ENCODE measurements at regions not wholly inside any gene's neighbourhood (a gene's known extent, or its start where the extent isn't known, plus 50 kb on each side); places are given as distances from the start of the nearest gene placed in this dataset.

GRCh38 chr10:105503714-105504113 lies 862.6 kb downstream of the SORCS3 start:
- DNase-seq: no peak

- DNase-seq: no peak
Observed at GRCh38 chr10:105502058-105502457, 861.0 kb downstream of the SORCS3 start.

GRCh38 chr10:105494944-105495343 lies 853.9 kb downstream of the SORCS3 start:
- no peak for DNase-seq

- DNase-seq: no peak
Observed at GRCh38 chr10:105494303-105494702, 853.2 kb downstream of the SORCS3 start.

GRCh38 chr10:105473170-105473569 lies 832.1 kb downstream of the SORCS3 start:
- DNase-seq: peak; percentile 80

- peak; percentile 56 for DNase-seq
Observed at GRCh38 chr10:105468759-105469158, 827.7 kb downstream of the SORCS3 start.

- no peak for DNase-seq
Observed at GRCh38 chr10:105466521-105466920, 825.4 kb downstream of the SORCS3 start.

GRCh38 chr10:105434970-105435369 lies 793.9 kb downstream of the SORCS3 start:
- no peak for DNase-seq

GRCh38 chr10:105413997-105414396 lies 772.9 kb downstream of the SORCS3 start:
- peak; percentile 30 for DNase-seq

- DNase-seq: no peak
Observed at GRCh38 chr10:105409370-105409769, 768.3 kb downstream of the SORCS3 start.

- no peak for DNase-seq
Observed at GRCh38 chr10:105406488-105406887, 765.4 kb downstream of the SORCS3 start.

- peak; percentile 79 for DNase-seq
Observed at GRCh38 chr10:105398202-105398601, 757.1 kb downstream of the SORCS3 start.

- DNase-seq: no peak
Observed at GRCh38 chr10:105391670-105392351, 750.7 kb downstream of the SORCS3 start.

GRCh38 chr10:105387971-105388370 lies 746.9 kb downstream of the SORCS3 start:
- no peak for DNase-seq

GRCh38 chr10:105383978-105384377 lies 742.9 kb downstream of the SORCS3 start:
- no peak for DNase-seq

GRCh38 chr10:105370692-105371091 lies 729.6 kb downstream of the SORCS3 start:
- DNase-seq: no peak

GRCh38 chr10:105359708-105360107 lies 718.6 kb downstream of the SORCS3 start:
- DNase-seq: no peak

- no peak for DNase-seq
Observed at GRCh38 chr10:105358911-105359310, 717.8 kb downstream of the SORCS3 start.

- no peak for DNase-seq
Observed at GRCh38 chr10:105356626-105357025, 715.5 kb downstream of the SORCS3 start.

- no peak for DNase-seq
Observed at GRCh38 chr10:105354010-105354409, 712.9 kb downstream of the SORCS3 start.

GRCh38 chr10:105352827-105353226 lies 711.7 kb downstream of the SORCS3 start:
- DNase-seq: no peak

- DNase-seq: no peak
Observed at GRCh38 chr10:105352281-105352680, 711.2 kb downstream of the SORCS3 start.

- peak; percentile 42 for DNase-seq
Observed at GRCh38 chr10:105351187-105351586, 710.1 kb downstream of the SORCS3 start.

GRCh38 chr10:105347487-105347886 lies 706.4 kb downstream of the SORCS3 start:
- DNase-seq: no peak

GRCh38 chr10:105342606-105343005 lies 701.5 kb downstream of the SORCS3 start:
- DNase-seq: no peak
